OCI-LY1 (cell line): ENCODE measurements at regions not wholly inside any gene's neighbourhood (a gene's known extent, or its start where the extent isn't known, plus 50 kb on each side); places are given as distances from the start of the nearest gene placed in this dataset.

Experiments used
- H2AFZ ChIP-seq: fragments of 200-600 bp; sonication (generic), shearing (Covaris generic); 2 replicates; pipeline ENCODE4 v1.6.0; 2014; ENCODE audit warnings: antibody characterized with exemption, mild to moderate bottlenecking, low read length
- H3F3A ChIP-seq: fragments of 200-600 bp; sonication (generic), shearing (Covaris generic); 2 replicates; pipeline ENCODE4 v1.6.0; 2014; ENCODE audit warnings: mild to moderate bottlenecking, antibody characterized with exemption, low read length, moderate library complexity; ENCODE audit not compliant: insufficient read depth
- H3K27ac ChIP-seq: fragments of 200-600 bp; sonication (generic); 2 replicates; pipeline ENCODE4 v1.5.1; 2014; ENCODE audit warnings: low read length, mixed run types, mild to moderate bottlenecking, low read depth; ENCODE audit not compliant: poor library complexity, severe bottlenecking
- H3K27me3 ChIP-seq: fragments of 200-600 bp; sonication (generic); 2 replicates; pipeline ENCODE4 v1.6.0; 2014; ENCODE audit warnings: antibody characterized with exemption, mild to moderate bottlenecking, low read length, moderate library complexity; ENCODE audit not compliant: insufficient read depth
- H3K36me3 ChIP-seq: fragments of 200-600 bp; sonication (generic); 2 replicates; pipeline ENCODE4 v1.6.1; 2014; ENCODE audit warnings: mild to moderate bottlenecking, antibody characterized with exemption, low read length, moderate library complexity, mixed read lengths; ENCODE audit not compliant: insufficient read depth
- H3K4me1 ChIP-seq: fragments of 200-600 bp; sonication (generic); 2 replicates; pipeline ENCODE4 v1.5.1; 2014; ENCODE audit warnings: mild to moderate bottlenecking, low read length, moderate library complexity; ENCODE audit not compliant: insufficient read depth, severe bottlenecking
- H3K4me2 ChIP-seq: fragments of 200-600 bp; sonication (generic), shearing (Covaris generic); 2 replicates; pipeline ENCODE4 v1.6.1; 2014; ENCODE audit warnings: low read length
- H3K4me3 ChIP-seq: fragments of 200-600 bp; sonication (generic); 2 replicates; pipeline ENCODE4 v1.5.1; 2014; ENCODE audit warnings: low read length, low read depth, mild to moderate bottlenecking, mixed read lengths; ENCODE audit not compliant: poor library complexity, severe bottlenecking
- H3K79me2 ChIP-seq: fragments of 200-600 bp; shearing (Covaris generic); 2 replicates; pipeline ENCODE4 v1.6.1; 2016; ENCODE audit warnings: mixed run types, low read length, mixed read lengths; ENCODE audit not compliant: insufficient read depth
- H3K9ac ChIP-seq: fragments of 200-600 bp; sonication (generic), shearing (Covaris generic); 2 replicates; pipeline ENCODE4 v1.6.1; 2014; ENCODE audit warnings: mild to moderate bottlenecking, low read length, mixed read lengths
- H3K9me2 ChIP-seq: fragments of 200-600 bp; sonication (generic), shearing (Covaris generic); 2 replicates; pipeline ENCODE4 v1.6.1; 2014; ENCODE audit warnings: low read depth, mild to moderate bottlenecking, low read length, mixed read lengths
- H3K9me3 ChIP-seq: fragments of 200-600 bp; shearing (Covaris generic); 2 replicates; pipeline ENCODE4 v1.6.1; 2014; ENCODE audit warnings: low read length, mixed read lengths
- H4K20me1 ChIP-seq: fragments of 200-600 bp; sonication (generic), shearing (Covaris generic); 2 replicates; pipeline ENCODE4 v1.6.0; 2016; ENCODE audit warnings: mild to moderate bottlenecking, low read length; ENCODE audit not compliant: insufficient read depth
- CTCF ChIP-seq: fragments of 200-600 bp; sonication (generic), shearing (Covaris generic); IDR thresholded peaks from 2 replicates; pipeline ENCODE4 v1.5.1; 2017; ENCODE audit warnings: mild to moderate bottlenecking, antibody characterized with exemption, low read length, moderate library complexity, mixed read lengths
- EZH2 ChIP-seq: fragments of 200-600 bp; sonication (generic), shearing (Covaris generic); IDR thresholded peaks from 2 replicates; pipeline ENCODE4 v1.8.0; 2017; ENCODE audit warnings: borderline replicate concordance, mixed run types, mild to moderate bottlenecking, antibody characterized with exemption, low read length, moderate library complexity, mixed read lengths

DNA sequence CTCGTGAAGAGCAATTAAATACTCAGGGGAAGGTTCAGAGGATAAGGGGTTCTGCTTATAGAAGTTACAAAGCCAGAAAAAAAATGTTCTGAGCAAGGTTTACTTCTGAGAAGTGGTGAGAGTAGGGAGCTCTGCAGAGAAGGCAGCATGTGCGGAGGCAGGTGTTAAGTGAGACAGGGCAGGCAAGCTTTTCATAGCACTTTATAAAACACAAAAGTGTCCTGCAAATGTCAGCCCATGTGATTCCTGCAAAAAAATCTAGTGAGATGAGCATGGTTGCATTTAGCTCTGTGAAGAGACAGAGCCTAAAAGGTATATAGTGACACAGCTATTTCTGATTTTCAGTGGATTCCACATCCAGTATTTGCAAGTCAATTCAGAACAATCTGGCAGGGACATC lies 223.8 kb upstream of the SYT4 start:
- Histone ChIP-seq H3K4me1 (no peaks in the 10 kb centered on the region), H2AFZ (no peak overlapping the region), H3K36me3 (no peaks in the 10 kb centered on the region), H3K27ac (no peak overlapping the region), H3K9ac (no peak overlapping the region), H3K9me2 (no peaks in the 10 kb centered on the region), H3K4me3 (no peak overlapping the region), H3K4me2 (no peak overlapping the region), H3K27me3 (no peaks in the 10 kb centered on the region), H3K9me3 (no peaks in the 10 kb centered on the region), H3K79me2 (no peaks in the 10 kb centered on the region), H4K20me1 (no peaks in the 10 kb centered on the region), H3F3A (no peaks in the 10 kb centered on the region)
- no peak for TF ChIP-seq CTCF
- TF ChIP-seq EZH2: no peak

- no peak overlapping the region for H3K9ac ChIP-seq
- H3K27ac ChIP-seq: no peak overlapping the region
- peaks cover 2% of the 10 kb centered on the region; the same call in 1 of the 2 replicates for H3K9me3 ChIP-seq
- TF ChIP-seq EZH2 (no peak), CTCF (no peak)
- no peak overlapping the region for H2AFZ ChIP-seq
- H3K36me3 ChIP-seq: no peaks in the 10 kb centered on the region
- no peak overlapping the region for H3K4me2 ChIP-seq
- no peaks in the 10 kb centered on the region for H3K79me2 ChIP-seq
- H3K4me1 ChIP-seq: no peaks in the 10 kb centered on the region
- no peaks in the 10 kb centered on the region for H3K27me3 ChIP-seq
- H4K20me1 ChIP-seq: no peaks in the 10 kb centered on the region
- no peak overlapping the region for H3K4me3 ChIP-seq
- no peaks in the 10 kb centered on the region for H3K9me2 ChIP-seq
- 0 out of 2 replicates have a peak, but pooled peaks cover 2% of the 10 kb centered on the region for H3F3A ChIP-seq
Measured at GRCh38 chr18:43506935-43507334, 229.6 kb upstream of the SYT4 start.

DNA sequence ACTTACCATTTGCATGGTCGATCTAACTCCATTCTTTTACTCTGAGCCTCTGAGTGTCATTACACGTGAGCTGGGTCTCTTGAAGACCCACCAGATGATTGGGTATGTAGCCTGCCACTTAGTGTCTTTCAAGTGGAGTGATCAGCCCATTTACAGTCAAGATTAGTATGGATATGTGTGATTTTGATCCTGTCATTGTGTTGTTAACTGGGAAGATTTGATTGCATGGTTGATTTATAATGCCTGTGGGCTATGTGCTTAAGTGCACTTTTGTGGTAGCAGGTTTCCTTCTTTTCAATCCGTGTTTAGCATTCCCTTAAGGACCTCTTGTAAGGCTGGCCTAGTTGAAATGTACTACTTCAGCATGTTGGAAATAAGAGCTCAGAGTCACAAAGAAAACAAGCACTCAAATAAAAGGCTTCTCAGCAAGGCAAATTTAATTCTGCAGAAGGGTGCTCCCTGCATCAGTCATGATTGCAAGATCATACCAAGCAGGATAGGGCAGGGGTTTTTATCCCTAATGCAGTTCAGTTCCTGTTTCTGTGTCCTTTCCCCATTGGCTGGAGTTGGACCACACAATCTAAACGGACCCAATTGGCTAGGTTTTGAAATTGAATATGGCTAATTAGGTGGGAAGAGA lies 230.7 kb upstream of the SYT4 start:
- Histone ChIP-seq H3K9me3 (peaks cover 2% of the 10 kb centered on the region; the same call in 1 of the 2 replicates), H3F3A (0 out of 2 replicates have a peak, but pooled peaks cover 2% of the 10 kb centered on the region), H3K4me1 (no peaks in the 10 kb centered on the region), H3K4me2 (no peak overlapping the region), H3K36me3 (no peaks in the 10 kb centered on the region), H4K20me1 (no peaks in the 10 kb centered on the region), H3K9ac (no peak overlapping the region), H3K79me2 (no peaks in the 10 kb centered on the region), H3K9me2 (no peaks in the 10 kb centered on the region), H3K4me3 (no peak overlapping the region), H3K27ac (no peak overlapping the region), H2AFZ (no peak overlapping the region), H3K27me3 (no peaks in the 10 kb centered on the region)
- no peak for TF ChIP-seq EZH2

- Histone ChIP-seq H3K4me1 (no peaks in the 10 kb centered on the region), H3K9me3 (no peaks in the 10 kb centered on the region), H3K27me3 (no peaks in the 10 kb centered on the region), H3K27ac (no peak overlapping the region), H3F3A (no peaks in the 10 kb centered on the region), H3K9ac (no peak overlapping the region), H2AFZ (no peak overlapping the region), H3K36me3 (no peaks in the 10 kb centered on the region), H3K79me2 (no peaks in the 10 kb centered on the region), H4K20me1 (no peaks in the 10 kb centered on the region), H3K4me3 (no peak overlapping the region), H3K9me2 (no peaks in the 10 kb centered on the region), H3K4me2 (no peak overlapping the region)
- no peak for TF ChIP-seq EZH2
- TF ChIP-seq CTCF: no peak
Measured at GRCh38 chr18:43514747-43515146, 237.5 kb upstream of the SYT4 start.
